ENCODE measurements at regions not wholly inside any gene's neighbourhood (a gene's known extent, or its start where the extent isn't known, plus 50 kb on each side); places are given as distances from the start of the nearest gene placed in this dataset.

GRCh38 chr16:35532576-35532975 lies 2073.2 kb downstream of the TP53TG3F start:
- TF ChIP-seq POLR2AphosphoS5 (IDR thresholded peaks at IDR 0.05; ENCODE audit: borderline replicate concordance, low read depth, low read length) (no peak), EZH2 (IDR thresholded peaks at IDR 0.05) (no peak), FOXP2 (optimal IDR thresholded peaks at IDR 0.05; ENCODE audit: control extremely low read depth, extremely low read length, insufficient read depth) (no peak)
